PFSK-1 (cell line): ENCODE measurements at regions not wholly inside any gene's neighbourhood (a gene's known extent, or its start where the extent isn't known, plus 50 kb on each side); places are given as distances from the start of the nearest gene placed in this dataset.

Experiments
- POLR2AphosphoS5 ChIP-seq: IDR thresholded peaks from 2 replicates; pipeline ENCODE4 v1.6.1; 2012; ENCODE audit warnings: low read depth, mild to moderate bottlenecking, control low read depth, low read length, moderate library complexity
- SIN3A ChIP-seq: IDR thresholded peaks from 2 replicates; pipeline ENCODE4 v1.6.1; 2012; ENCODE audit warnings: mild to moderate bottlenecking, low read length, moderate library complexity, borderline replicate concordance; ENCODE audit not compliant: insufficient read depth
- TF ChIP-seq, protein P1 (sequence below), 2 experiments: IDR thresholded peaks; 2 replicates each; pipeline versions ENCODE4 v1.6.1 to v1.8.0; 2011 to 2012; ENCODE audit warnings: low read depth in 2 of 2, low read length in 2 of 2, control low read depth in 1 of 2, inconsistent platforms in 1 of 2, mild to moderate bottlenecking in 1 of 2, moderate library complexity in 1 of 2; ENCODE audit not compliant: insufficient read depth in 1 of 2

DNA sequence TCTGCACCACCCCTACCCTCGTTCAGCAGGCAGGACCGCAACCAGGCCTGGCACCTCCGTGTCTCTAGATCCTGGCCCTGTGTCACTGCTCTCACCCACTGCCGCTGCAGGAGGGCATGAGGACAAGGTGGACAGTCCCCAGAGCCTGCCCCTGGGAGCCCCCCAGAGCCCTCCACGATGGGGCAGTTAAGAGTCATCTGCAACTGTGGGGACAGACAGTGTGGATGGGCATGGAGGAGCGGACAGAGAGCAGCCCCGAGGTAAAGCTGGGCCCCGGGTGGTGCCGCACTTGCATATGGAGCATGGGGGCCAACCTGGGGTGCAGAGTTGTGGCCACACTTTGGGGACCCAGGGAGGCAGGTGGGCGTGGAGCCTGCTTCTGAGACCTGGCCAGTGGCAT is 905.1 kb upstream of the USP15 start:
- TF ChIP-seq POLR2AphosphoS5 (no peak), SIN3A (no peak)
- TF ChIP-seq, protein P1, sequence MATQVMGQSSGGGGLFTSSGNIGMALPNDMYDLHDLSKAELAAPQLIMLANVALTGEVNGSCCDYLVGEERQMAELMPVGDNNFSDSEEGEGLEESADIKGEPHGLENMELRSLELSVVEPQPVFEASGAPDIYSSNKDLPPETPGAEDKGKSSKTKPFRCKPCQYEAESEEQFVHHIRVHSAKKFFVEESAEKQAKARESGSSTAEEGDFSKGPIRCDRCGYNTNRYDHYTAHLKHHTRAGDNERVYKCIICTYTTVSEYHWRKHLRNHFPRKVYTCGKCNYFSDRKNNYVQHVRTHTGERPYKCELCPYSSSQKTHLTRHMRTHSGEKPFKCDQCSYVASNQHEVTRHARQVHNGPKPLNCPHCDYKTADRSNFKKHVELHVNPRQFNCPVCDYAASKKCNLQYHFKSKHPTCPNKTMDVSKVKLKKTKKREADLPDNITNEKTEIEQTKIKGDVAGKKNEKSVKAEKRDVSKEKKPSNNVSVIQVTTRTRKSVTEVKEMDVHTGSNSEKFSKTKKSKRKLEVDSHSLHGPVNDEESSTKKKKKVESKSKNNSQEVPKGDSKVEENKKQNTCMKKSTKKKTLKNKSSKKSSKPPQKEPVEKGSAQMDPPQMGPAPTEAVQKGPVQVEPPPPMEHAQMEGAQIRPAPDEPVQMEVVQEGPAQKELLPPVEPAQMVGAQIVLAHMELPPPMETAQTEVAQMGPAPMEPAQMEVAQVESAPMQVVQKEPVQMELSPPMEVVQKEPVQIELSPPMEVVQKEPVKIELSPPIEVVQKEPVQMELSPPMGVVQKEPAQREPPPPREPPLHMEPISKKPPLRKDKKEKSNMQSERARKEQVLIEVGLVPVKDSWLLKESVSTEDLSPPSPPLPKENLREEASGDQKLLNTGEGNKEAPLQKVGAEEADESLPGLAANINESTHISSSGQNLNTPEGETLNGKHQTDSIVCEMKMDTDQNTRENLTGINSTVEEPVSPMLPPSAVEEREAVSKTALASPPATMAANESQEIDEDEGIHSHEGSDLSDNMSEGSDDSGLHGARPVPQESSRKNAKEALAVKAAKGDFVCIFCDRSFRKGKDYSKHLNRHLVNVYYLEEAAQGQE (IDR thresholded peaks at IDR 0.05; ENCODE audit: insufficient read depth in 1 of 2, low read depth in 2 of 2, low read length in 2 of 2): no peak
